ENCODE measurements at regions not wholly inside any gene's neighbourhood (a gene's known extent, or its start where the extent isn't known, plus 50 kb on each side); places are given as distances from the start of the nearest gene placed in this dataset.
"Not testable (repeated sequence)": the region's sequence is repeated elsewhere in the genome, so short reads cannot be mapped to it uniquely, and the experiment has no call there.

GRCh38 chr4:45062935-45063545, 336.7 kb upstream of the GNPDA2 start:
- no peak for DNase-seq

GRCh38 chr4:45043911-45044310, 317.6 kb upstream of the GNPDA2 start:
- DNase-seq, result no peak

- peak; percentile 66 for DNase-seq
Measured at GRCh38 chr4:45036677-45037076, 310.3 kb upstream of the GNPDA2 start.

GRCh38 chr4:45033676-45034419, 307.5 kb upstream of the GNPDA2 start:
- DNase-seq, result no peak

DNA sequence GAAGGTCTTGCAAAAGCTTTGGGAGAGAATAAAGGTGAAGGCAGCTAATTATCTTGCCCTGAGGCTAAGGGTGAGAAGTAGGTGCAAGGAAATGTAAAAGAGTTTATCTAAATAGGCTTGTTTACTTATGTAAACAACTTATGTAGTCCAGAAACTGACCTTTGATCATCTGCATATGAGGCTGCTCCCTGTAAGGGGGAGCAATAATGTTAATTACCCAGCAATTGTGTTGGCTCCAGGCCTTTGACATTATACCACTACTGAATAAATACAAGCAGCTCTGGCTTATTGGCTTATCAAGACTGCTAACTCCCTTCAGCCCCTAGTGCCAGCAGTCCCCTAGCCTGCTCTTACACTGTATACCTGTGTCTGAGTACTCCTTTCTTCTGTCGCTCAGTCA, 303.7 kb upstream of the GNPDA2 start:
- DNase-seq, result no peak

- DNase-seq, result no peak
Measured at GRCh38 chr4:45007508-45007907, 281.2 kb upstream of the GNPDA2 start.

- DNase-seq, result no peak
Measured at GRCh38 chr4:45006078-45006477, 279.7 kb upstream of the GNPDA2 start.

- no peak for DNase-seq
Measured at GRCh38 chr4:45004847-45005565, 278.6 kb upstream of the GNPDA2 start.

- DNase-seq, result no peak
Measured at GRCh38 chr4:45004326-45004725, 278.0 kb upstream of the GNPDA2 start.

- no peak for DNase-seq
Measured at GRCh38 chr4:44996276-44996845, 270.0 kb upstream of the GNPDA2 start.

- DNase-seq, result no peak
Measured at GRCh38 chr4:44988011-44988410, 261.7 kb upstream of the GNPDA2 start.

DNA sequence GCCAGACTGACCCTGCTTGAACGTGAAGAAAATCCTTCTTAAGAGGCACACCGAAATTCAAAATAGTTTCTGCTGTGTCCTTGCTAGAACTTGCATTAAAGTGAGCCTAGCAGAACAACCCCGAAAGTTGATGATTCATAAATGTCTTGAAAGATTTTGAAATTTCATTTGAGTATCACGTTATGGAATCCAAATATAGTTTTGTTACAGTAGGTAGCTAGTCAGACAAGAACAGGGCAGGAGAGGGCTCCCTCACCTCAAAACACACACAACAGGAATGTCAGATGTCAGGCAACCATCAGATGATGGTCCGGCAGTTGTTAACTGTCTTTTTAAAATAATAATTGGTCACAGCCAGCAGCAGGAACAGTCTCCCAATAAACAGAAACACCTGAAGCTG, 259.6 kb upstream of the GNPDA2 start:
- DNase-seq, result no peak

GRCh38 chr4:44985152-44985551, 258.8 kb upstream of the GNPDA2 start:
- DNase-seq, result no peak

- DNase-seq, result no peak
Measured at GRCh38 chr4:44984083-44984482, 257.7 kb upstream of the GNPDA2 start.

DNA sequence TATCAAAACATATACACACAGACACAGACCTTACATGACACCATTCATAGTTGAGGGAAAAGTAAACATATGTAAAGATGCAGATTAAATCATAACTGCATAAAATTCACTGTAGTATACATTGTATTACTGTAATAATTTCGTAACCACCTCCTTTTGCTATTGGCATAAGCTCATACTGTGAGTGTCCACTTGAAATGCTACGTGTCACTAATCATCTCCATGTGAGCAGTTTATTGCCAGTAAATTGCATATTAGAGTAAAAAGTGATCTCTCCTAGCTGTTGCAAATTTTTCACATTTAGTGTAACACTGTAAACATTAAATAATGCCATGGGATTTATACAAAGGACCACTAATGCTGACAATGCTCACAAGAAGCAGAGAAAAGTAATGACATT, 256.7 kb upstream of the GNPDA2 start:
- no peak for DNase-seq

- no peak for DNase-seq
Measured at GRCh38 chr4:44978020-44978419, 251.7 kb upstream of the GNPDA2 start.

DNA sequence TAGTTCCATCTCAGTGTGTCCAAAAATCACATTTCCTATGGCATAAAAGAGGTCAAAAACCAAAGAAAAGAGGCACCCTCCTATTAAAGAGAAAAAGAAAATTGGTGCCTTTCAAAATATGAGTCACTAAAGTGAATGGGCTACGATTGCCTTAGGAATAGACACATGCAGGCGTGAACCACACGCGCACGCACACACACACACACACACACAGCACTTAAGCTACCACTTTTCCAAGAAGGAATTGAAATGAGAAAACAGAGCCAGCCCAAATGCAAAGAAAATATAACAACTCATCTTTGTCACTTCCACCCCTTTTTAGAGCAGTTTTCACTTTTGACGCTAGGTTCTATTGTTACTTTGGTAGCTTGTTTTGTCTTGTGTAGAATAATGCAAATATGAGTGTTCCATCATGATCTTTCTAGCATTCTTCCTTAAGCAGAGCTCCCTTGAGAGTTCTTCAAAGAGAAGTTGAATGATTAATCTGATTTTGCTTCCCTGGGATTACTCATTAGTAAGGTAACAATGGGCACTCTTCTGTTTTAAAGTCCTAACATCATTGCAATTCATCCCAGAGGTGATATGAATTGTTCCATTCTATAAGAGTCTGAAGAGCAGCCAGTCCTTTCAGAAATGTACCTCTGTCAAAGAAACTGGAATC, 239.2 kb upstream of the GNPDA2 start:
- no peak for DNase-seq

GRCh38 chr4:44964086-44964485, 237.7 kb upstream of the GNPDA2 start:
- not testable (repeated sequence) for DNase-seq

GRCh38 chr4:44961001-44961755, 234.8 kb upstream of the GNPDA2 start:
- DNase-seq, result no peak

- DNase-seq, result no peak
Measured at GRCh38 chr4:44931720-44932119, 205.4 kb upstream of the GNPDA2 start.

DNA sequence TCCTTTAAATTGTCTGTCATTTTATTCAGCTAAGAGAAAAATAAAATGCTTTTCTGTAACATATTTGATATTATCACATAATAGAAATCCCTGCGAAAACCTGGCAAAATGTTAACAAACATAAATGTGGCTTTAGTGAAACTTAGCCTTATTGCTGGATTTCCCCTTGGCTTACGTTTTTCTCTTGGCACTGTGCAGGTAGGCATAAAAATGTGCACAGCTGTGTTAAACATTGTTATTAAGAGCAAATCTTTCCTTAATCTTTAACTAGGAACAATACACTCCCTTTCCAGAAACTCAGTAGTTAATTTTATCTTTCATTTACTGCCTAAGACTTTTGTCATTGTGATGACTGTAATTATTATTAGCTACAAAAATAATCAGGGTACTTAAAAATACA, 202.4 kb upstream of the GNPDA2 start:
- no peak for DNase-seq
